HG02884 (cell line): ENCODE measurements at regions not wholly inside any gene's neighbourhood (a gene's known extent, or its start where the extent isn't known, plus 50 kb on each side); places are given as distances from the start of the nearest gene placed in this dataset.
"Not testable (repeated sequence)": the region's sequence is repeated elsewhere in the genome, so short reads cannot be mapped to it uniquely, and the experiment has no call there.

Source experiments
- ATAC-seq: cut with Tn5 transposase; IDR thresholded peaks from one replicate; pipeline ENCODE4 v1.9.1; 2021; ENCODE audit warnings: mild to moderate bottlenecking, moderate library complexity; ENCODE audit not compliant: unreplicated experiment

DNA sequence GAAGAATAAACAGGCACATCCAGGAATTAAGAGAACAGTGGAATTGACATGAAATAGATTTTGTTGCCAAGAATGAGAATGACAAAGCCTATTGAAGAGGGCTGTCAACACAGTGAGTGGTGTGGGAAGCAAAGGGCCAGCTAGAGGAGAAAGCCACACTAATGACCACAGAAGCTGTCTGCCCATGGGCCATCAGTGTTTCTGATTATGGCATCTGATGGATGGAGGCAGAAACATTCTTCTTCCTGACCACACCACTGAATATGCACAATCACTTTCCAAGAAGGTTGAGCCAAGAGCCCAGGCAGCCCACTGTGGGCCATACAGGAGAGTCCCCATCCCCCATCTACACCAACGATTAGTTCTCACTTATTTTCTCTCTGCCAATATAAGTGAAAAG, 146.0 kb upstream of the SH3BP4 start:
- no peak for ATAC-seq

GRCh38 chr2:234804704-234805103, 147.1 kb upstream of the SH3BP4 start:
- ATAC-seq: no peak

- no peak for ATAC-seq
Observed at GRCh38 chr2:234802845-234803171, 149.0 kb upstream of the SH3BP4 start.

GRCh38 chr2:234802071-234802844, 149.6 kb upstream of the SH3BP4 start:
- ATAC-seq: no peak

DNA sequence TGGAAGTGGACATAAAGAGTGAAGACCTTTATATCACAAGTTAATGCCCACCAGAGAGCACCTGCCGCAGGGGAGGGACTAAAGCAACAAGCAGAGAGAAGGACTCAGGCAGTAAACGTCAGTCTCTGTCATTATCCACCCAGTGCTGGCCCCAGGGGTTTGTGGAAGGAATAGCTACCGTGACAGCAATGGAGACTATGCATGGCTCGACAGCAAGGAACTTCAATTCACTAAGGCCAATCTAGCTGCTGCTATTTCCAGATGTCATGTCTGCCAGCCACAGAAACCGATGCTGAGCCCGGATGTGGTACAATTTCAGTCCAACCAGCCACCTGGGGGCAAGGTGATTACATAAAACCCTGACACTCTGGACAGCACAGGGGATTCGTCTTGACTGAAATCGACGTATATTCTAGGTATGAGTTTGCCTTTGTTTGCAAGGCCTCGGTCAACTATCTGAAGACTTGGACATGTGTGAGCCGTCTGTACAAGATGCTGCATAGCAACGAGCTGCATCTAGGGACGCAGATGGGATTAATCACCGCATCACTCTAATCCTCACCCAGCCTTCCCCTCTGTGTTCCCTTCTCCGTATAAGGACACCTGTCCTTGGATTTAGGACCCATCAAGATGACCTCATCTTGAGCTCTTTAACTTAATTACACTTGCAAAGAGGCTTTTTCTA, 154.1 kb upstream of the SH3BP4 start:
- ATAC-seq: no peak

- no peak for ATAC-seq
Observed at GRCh38 chr2:234796045-234796591, 155.7 kb upstream of the SH3BP4 start.

DNA sequence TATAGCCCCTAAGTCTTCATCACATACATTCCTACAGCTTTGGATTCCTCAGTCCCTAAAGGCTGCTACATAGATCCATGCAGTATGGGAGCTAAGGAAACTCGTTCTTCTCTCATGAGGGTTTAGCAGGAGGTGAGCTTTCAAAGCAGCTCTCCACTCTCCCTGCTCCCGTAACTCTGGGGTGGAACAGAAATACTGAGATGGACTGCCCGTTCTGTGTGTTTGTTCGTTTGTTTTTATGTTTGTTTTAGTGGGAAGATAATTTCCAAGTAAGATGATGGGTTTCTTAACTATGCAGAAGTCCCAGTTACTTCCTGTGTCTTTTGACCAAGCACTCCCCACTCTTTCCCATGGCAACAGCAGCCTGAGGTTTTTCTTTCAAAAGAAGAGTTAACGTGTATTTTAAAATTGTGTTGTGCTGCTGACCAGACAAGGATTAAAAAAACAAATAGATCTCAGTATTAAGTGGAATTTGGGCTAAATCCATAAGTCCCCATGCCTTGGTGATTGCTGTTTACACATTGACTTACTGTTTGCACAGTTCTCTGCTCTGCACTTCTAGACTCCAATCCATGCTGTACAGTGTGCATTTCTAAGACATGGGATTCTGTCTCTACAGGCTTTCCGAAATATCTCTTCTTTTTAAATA, 156.4 kb upstream of the SH3BP4 start:
- ATAC-seq: no peak

DNA sequence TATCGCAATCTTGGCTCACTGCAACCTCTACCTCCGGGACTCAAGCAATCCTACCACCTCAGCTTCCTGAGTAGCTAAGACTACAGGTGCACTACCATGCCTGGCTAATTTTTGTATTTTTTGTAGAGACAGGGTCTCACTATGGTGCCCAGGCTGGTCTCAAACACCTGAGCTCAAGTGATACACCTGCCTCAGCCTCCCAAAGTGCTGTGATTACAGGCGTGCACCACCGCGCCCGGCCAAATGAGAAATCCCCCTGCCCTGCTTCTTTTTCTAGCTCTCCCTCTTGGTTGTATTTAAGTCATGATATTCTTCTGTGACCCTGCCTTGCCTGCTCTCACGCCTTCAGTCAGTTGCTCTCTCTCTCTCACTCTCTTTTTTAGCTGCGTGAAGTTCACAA, 157.0 kb upstream of the SH3BP4 start:
- no peak for ATAC-seq

GRCh38 chr2:234793212-234793785, 158.5 kb upstream of the SH3BP4 start:
- no peak for ATAC-seq

DNA sequence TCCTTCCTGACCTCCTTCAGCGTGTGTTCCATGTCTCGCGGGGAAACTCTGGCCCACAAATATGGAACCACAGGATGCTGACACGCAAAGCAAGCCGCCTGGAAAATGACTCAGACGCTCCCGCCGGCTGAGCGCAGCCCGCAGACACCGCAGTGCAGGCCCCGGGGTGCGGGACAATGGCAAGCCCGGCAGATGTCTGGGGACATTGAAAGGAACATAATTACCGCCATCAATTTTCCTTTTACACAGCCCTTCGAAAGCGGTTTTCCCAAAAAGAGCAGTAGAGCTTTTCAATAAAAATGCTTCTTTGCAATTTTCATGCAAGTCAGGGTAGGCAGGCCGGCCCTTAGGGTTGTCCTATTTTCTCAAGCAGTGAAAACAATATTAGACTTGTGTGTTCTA, 159.2 kb upstream of the SH3BP4 start:
- ATAC-seq: no peak

- not testable (repeated sequence) for ATAC-seq
Observed at GRCh38 chr2:234792096-234792495, 159.7 kb upstream of the SH3BP4 start.

DNA sequence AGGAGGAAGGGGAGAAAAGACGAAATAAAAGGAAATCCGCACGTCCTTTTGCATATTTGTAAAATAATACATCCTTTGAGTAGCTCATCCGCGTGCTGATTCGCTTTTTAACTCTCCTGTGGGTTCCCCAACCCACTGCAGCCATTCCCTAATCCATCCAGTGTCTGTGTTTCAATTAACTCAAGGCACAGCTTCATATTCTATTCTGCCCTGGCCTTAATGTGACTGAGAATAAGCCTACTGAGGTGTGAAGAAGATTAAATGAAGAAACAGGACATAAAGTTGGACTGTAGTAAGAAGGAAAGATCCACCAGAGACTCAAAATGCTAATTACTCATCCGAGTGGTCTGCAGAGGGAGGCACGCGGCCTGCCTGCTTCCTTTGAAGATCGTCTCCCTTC, 161.4 kb upstream of the SH3BP4 start:
- ATAC-seq: no peak

DNA sequence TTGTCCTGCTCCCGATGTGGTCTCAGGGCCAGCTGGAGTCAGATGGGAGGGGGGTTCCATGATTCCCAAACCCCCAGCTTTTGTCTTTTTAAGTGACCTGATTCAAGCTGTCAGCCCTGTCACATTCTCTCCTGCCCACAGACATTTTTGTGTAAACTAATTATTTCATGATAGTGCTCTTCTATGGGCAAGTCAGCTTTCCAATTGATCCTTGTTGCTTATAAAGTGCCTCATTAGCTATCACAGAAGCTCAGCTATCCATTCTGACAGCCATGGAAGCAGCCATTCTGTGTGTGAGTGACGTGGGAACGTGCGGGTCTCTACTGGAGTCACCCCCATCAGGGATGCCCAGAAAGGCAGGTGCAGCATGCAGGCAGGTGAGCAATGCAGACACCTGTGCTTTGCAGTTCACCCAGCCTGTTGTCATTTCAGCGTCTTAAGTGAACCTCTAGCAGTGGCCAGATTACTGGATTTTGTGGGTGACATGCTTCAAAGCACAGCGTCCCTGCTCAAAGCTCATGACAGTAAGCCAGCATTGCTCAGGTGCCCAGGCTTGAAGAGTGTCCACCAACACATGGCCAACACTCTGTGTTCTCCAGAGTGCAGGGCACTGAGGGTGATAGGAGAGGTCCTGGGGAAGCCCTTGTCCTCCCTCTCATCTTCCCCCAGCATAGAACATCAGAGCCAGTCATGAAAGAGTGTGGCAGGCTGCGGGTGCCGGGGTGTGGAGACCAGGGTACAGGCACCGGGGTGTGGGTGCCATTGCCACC, 162.1 kb upstream of the SH3BP4 start:
- no peak for ATAC-seq

DNA sequence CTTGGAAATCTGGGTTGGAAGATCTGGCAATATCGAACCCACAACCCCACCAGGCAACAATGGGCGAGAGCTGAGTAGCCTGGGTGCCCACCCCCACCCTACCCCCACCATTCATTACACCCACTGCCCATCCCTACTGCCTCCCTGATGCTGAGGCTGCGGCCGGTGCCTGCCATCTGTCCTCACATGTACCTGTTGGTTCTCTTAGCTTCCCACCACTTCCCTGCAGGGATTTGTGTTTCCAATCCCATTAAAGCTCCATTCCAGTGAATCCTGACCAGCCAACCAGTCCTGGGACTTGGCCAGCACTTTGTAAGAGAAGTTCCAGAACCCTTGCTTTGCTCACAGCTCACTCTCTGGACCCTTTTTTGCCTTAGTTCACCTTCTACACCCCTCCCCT, 163.0 kb upstream of the SH3BP4 start:
- ATAC-seq: no peak

- ATAC-seq: no peak
Observed at GRCh38 chr2:234788381-234788780, 163.4 kb upstream of the SH3BP4 start.

DNA sequence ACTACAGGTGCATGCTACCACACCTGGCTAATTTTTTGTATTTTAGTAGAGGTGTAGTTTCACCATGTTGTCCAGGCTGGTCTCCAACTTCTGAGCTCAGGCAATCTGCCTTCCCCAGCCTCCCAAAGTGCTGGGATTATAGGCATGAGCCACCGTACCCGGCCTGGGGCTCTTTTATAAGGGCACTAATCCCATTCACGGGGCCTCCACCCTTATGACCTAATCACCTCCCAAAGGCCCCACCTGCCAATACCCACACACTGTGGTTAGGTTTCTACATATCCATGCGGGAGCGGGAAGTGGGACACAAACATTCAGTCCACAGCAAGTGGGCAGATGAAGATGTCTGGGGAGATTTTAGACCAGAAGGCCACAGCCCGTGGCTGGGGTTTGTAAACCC, 164.7 kb upstream of the SH3BP4 start:
- no peak for ATAC-seq

DNA sequence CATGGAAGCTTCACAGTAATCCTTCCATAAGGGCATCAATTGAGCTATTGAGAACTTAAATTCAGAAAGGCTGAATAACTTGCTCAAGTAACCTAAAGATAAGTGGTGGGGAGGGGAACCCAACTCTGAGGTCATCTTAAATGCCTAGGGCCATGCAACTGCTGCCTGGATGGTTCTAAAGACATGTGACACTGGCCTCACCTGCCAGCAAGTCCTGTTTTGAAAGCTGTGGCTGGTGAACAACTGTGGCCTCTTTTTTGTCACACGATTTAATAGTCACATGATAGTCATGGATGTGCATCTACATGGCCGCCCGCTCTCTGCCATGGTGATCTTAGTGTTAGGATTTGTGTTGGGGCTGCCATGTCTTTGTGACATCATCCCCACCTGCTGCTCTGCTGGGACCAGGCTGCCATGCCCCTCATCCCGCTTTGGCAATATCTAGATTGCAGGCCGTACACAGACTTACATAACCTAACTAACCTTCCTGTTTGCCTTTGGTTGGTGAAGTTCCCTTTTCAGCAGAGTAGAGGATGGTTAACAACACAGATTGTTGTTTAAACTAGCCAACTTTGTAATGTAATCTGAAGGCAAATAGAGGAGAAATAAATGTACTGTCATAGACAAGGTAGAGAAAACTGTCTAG, 177.9 kb upstream of the SH3BP4 start:
- ATAC-seq: no peak

- no peak for ATAC-seq
Observed at GRCh38 chr2:234773129-234773528, 178.7 kb upstream of the SH3BP4 start.

DNA sequence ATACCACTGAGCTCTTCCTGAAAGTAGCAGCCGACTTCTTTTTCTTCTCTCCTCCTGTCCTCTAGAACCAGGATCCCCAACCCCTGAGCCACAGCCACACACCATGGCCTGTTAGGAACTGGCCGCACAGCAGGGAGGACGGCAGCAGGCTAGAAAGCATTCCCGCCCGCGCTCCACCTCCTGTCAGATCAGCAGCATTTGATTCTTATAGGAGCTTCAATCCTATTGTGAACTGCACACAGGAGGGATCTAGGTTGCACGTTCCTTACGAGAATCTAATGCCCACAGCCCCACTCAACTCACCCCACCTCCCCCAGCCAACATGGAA, 179.1 kb upstream of the SH3BP4 start:
- ATAC-seq: no peak

GRCh38 chr2:234771980-234772732, 179.7 kb upstream of the SH3BP4 start:
- no peak for ATAC-seq
